NCI-H2227 (cell line): ENCODE measurements at regions not wholly inside any gene's neighbourhood (a gene's known extent, or its start where the extent isn't known, plus 50 kb on each side); places are given as distances from the start of the nearest gene placed in this dataset.
"Not testable (repeated sequence)": the region's sequence is repeated elsewhere in the genome, so short reads cannot be mapped to it uniquely, and the experiment has no call there.

Experiments
- DNase-seq: peaks from one replicate; lab custom pipeline; 2025; ENCODE audit not compliant: unreplicated experiment; lab: John Stamatoyannopoulos, UW

- no peak for DNase-seq
Observed at GRCh38 chr15:53218666-53219580, 428.8 kb upstream of the ONECUT1 start.

- no peak for DNase-seq
Observed at GRCh38 chr15:53216036-53216435, 425.9 kb upstream of the ONECUT1 start.

- no peak for DNase-seq
Observed at GRCh38 chr15:53213336-53213735, 423.2 kb upstream of the ONECUT1 start.

- no peak for DNase-seq
Observed at GRCh38 chr15:53212785-53213184, 422.6 kb upstream of the ONECUT1 start.

- DNase-seq: no peak
Observed at GRCh38 chr15:53210653-53211052, 420.5 kb upstream of the ONECUT1 start.

GRCh38 chr15:53209396-53210042 lies 419.4 kb upstream of the ONECUT1 start:
- no peak for DNase-seq

GRCh38 chr15:53208751-53209150 lies 418.6 kb upstream of the ONECUT1 start:
- DNase-seq: no peak

- no peak for DNase-seq
Observed at GRCh38 chr15:53203454-53203853, 413.3 kb upstream of the ONECUT1 start.

- DNase-seq: no peak
Observed at GRCh38 chr15:53202876-53203275, 412.7 kb upstream of the ONECUT1 start.

GRCh38 chr15:53197426-53197839 lies 407.3 kb upstream of the ONECUT1 start:
- DNase-seq: peak; percentile 76

- no peak for DNase-seq
Observed at GRCh38 chr15:53196788-53197187, 406.7 kb upstream of the ONECUT1 start.

GRCh38 chr15:53196242-53196641 lies 406.1 kb upstream of the ONECUT1 start:
- DNase-seq: no peak

GRCh38 chr15:53193149-53193548 lies 403.0 kb upstream of the ONECUT1 start:
- DNase-seq: no peak

GRCh38 chr15:53189860-53190259 lies 399.7 kb upstream of the ONECUT1 start:
- no peak for DNase-seq

- DNase-seq: not testable (repeated sequence)
Observed at GRCh38 chr15:53183449-53183848, 393.3 kb upstream of the ONECUT1 start.

GRCh38 chr15:53171571-53171970 lies 381.4 kb upstream of the ONECUT1 start:
- DNase-seq: no peak

GRCh38 chr15:53166684-53167201 lies 376.6 kb upstream of the ONECUT1 start:
- no peak for DNase-seq

- no peak for DNase-seq
Observed at GRCh38 chr15:53165988-53166683, 376.0 kb upstream of the ONECUT1 start.

GRCh38 chr15:53160092-53160704 lies 370.1 kb upstream of the ONECUT1 start:
- DNase-seq: peak; percentile 14

GRCh38 chr15:53159458-53159857 lies 369.3 kb upstream of the ONECUT1 start:
- DNase-seq: no peak

GRCh38 chr15:53158995-53159394 lies 368.9 kb upstream of the ONECUT1 start:
- DNase-seq: no peak
